Stromal cell of bone marrow (primary cell): ENCODE measurements at regions not wholly inside any gene's neighbourhood (a gene's known extent, or its start where the extent isn't known, plus 50 kb on each side); places are given as distances from the start of the nearest gene placed in this dataset.
"Not testable (repeated sequence)": the region's sequence is repeated elsewhere in the genome, so short reads cannot be mapped to it uniquely, and the experiment has no call there.

Experiments
- DNase-seq: peaks from one replicate; pipeline ENCODE4 v3.0.0-alpha.2; 2012; ENCODE audit warnings: low read depth

DNA sequence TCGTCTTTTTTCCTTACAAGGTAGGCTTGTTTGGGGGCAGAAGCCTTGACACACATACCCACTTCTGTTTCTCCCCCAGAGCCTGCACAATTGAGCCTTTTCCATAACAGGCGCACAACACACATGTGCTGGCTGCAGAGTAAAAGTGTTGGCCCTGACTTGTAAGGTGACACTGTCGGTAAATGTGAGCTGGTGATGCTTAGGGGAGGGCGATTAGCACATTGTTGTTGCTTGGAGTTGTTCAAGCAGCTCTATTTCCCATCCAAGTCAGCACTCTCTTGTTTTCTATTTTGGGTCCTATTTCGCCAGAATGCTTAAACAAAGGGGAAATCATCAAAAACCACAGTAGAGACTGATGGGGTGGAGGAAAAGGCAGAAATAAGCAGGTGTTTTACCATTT, 51.9 kb upstream of the PTPRJ start:
- no peak for DNase-seq

DNA sequence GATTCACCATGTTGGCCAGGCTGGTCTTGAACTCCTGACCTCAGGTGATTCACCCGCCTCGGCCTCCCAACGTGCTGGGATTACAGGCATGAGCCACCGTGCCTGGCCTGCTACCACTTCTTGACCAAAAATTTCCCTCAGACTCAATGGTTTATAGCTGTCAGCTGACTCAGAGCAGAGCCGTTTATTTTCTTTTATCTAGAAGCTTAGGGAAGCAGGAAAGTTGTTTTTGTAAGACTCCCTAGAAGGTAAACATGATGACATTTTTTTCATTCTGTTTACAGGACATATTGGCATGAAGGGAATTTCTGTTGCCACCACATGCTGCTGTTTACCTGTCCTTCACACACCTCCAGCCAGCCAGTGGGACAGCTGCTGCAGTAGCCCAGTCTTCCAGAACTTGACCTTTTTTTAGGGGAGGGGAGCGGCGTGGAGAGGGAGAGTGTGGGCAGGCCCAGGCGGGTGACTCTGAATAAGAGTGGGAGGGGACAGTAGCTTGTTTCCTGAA, 56.1 kb upstream of the PTPRJ start:
- DNase-seq, result peak; percentile 64

DNA sequence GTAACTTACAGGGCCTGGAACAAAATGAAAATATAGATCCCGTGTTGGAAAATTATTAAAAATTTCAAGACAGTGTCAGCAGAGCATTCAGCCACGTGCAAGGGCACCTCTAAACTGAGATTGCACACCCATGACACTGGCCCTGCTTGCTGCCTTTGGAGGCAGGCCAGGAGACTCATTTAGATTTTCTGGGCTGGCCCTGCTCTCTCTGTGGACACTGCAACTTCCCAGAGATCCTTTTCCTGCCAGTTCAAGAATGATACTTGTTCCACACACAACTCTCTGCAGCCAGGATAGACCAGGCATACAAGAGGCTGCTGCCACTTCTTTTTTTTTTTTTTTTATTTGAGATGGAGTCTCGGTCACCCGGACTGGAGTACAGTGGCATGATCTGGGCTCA, 56.7 kb upstream of the PTPRJ start:
- DNase-seq, result no peak

DNA sequence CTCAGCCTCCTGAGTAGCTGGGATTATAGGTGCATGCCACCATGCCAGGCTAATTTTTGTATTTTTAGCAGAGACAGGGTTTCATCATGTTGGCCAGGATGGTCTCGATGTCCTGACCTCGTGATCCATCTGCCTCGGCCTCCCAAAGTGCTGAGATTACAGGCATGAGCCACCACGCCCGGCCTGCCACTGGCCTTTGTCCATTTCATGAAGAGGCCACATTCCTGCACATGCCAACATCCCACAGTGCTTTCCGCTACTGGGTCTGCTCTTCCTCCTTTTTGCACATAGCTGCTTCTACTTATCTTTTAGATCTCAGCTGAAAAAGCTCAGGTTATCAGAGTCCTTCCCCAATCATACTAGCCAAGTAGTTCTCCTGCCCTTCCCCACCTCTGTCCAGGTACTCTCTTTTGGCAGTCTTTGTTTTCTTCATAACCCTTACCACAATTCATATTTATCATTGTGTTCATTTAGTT, 59.2 kb upstream of the PTPRJ start:
- DNase-seq, result not testable (repeated sequence)

DNA sequence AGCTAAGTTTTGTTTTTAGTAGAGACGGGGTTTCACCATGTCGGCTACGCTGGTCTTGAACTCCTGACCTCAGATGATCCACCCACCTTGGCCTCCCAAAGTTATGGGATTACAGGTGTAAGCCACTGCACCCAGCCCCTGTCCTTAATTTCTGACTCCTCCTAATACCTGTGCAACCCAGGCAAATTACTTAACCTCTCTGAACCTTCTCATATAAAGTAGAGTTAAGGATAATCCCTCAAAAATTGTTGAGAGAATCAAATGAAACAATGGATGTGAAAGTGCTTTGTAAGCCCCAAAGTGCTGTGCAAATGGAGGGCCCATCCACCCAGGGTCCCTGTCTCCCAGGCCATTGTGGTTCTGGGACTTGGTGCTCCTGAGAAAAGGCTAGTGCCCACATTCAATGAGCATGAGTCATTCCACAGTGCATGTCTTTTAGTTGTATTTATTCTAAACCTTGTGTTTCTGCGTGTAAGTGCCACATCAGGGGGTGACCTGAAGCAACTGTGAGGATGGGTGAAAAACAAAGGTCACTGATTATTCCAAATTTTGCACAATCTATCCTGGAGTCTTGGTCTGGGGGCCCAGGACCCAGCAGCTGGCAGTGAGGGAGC, 61.4 kb upstream of the PTPRJ start:
- no peak for DNase-seq

DNA sequence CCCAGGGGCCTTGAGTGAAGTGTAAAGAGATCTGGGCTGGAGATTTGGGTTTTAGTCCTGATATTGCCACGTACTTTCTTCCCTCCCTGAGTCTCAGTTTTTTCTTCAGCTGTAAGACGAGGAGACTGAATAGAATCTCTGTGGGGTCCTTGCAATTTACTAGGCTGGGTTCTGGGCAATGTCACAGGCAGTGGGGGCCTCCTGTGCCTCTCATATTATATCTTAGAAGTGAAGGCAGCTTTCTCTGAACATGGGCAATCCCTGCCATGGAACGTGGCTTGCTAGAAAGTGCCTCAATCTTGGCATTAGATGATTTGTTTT, 62.0 kb upstream of the PTPRJ start:
- DNase-seq, result no peak

DNA sequence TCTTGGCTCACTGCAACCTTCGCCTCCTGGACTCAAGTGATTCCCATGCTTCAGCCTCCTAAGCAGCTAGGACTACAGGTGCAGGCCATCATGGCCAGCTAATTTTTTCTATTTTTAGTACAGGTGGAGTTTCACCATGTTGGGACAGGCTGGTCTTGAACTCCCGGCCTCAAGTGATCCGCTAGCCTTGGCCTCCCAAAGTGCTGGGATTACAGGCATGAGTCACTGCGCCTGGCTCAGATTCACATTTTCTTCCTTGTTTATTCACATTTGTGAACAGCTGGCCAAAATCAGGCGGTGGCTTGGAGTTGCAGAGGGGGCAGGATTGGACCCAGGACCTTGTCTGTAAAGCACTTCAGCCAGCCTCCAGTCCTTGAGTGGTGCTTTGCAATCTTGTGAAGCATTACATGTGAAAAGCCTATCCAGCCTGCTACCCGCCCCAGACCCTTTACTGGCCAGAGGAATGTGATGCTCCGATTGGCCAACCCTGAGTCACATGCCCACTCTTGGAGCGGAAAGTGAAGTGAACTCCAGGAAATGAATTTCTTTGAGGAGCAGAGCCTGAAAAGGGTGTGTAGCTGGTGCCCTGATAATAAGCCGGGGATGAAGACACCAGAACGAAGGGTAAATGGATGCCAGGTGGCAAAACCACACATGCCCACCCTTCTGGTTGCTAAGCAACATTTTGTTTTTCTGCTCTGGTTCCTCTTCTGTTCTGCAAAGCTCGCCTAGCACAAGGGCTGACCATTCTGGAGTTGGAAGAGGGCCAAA, 62.6 kb upstream of the PTPRJ start:
- DNase-seq, result peak; percentile 28

DNA sequence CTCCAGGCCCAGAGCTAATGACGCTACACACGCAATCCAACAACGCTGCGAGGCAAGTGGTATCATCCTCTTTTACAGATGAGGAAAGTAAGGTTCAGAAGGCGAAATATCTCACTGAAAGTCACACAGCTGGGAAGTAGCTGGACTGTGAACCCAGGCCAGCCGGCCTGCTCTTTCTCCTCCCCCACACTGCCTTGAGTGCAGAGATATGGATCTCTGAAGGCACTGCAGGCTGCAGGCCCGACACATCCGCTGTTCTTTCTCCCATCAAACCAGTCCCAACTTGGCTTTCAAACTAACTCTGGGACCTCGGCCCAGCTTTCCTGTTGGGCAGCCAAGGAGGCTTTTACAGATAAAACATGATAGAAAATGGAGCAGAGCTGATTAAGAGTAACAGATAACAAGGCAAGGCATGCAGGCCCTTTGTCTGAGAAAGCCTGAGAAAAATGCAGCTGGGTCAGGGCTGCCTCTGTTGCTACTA, 64.0 kb upstream of the PTPRJ start:
- DNase-seq, result no peak

DNA sequence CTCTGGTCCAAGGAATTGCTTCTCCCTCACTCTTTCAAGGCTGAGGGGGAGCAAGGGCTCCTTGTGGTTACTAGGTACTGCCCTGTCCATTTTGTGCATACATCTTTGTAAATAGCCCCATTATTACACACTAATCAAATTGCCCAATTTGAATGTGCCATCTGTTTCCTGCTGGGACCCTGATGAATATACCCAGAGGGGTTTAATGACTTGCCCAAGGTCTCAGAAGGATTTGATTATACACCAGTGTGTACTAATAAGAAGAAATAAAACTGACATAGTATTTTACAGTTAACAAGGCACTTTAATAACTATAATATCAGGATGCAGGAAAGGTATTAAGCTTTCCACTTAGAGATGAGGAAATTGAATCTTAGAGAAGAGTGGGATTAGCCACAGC, 64.6 kb upstream of the PTPRJ start:
- no peak for DNase-seq

DNA sequence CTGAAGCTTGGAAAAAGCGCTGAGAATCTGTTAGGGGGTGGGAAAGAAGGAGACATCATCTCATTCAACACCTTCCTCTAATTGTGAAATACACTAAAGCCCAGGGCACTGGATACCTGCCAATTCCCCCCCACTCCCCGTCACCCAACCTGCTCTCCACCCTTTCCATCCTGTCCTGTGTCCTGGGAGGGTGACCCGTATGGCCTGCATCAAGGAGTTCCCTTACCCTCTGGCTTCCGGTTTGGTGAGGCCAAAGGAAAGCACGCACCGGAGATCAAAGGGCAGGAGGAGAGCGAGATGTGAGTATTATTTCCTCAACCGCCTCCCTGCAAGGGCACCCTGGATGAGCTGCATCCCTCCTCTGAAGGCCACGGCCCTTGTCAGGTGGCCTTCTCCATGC, 65.0 kb upstream of the PTPRJ start:
- no peak for DNase-seq

DNA sequence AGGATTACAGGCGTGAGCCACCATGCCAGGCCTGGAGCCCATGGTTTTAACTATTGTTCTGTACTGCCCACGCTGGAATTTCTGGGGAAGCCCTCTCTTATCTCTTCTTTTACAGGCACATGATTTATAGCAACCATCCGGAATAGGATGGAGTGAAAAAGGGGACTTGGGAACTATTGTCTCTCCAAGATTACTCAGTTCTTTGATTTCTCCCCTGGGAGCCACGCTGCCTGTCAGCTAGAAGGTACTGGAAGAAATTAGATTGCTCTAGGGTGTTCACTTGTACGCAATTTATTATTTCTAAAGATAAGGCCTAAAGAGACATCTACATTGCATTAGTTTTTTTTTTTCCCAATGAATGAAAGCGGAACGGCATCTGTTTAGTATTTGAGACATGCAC, 65.6 kb upstream of the PTPRJ start:
- DNase-seq, result no peak

DNA sequence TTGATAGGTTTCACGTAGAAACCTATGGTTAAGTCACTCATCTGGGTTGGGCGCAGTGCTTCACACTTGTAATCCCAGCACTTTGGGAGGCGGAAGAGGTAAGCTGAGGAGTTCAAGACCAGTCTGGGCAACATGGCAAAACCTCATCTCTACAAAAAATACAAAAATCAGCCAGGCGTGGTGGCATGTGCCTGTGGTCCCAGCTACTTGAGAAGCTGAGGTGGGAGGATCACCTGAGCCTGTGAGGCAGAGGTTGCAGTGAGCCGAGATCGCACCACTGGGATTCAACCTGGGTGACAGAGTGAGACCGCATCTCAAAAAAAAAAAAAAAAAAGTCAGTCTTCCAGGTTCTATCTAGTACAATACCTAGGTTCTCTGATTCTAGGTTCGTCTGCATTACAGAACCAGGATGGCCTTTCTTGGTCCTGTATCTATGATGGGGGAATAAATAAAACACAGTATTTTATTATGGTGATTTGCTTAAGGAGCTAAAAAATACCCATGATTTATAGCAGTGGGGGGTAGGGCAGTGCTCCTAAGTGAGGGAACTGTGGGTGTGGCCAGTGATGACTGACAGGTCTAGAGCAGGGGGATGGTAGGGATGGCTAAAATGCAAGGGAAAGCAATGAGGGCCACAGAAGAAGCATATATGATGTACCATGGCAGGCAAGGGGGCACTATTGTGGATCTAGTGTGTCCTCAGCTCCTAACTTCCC, 65.5 kb upstream of the NUP160 start:
- no peak for DNase-seq

DNA sequence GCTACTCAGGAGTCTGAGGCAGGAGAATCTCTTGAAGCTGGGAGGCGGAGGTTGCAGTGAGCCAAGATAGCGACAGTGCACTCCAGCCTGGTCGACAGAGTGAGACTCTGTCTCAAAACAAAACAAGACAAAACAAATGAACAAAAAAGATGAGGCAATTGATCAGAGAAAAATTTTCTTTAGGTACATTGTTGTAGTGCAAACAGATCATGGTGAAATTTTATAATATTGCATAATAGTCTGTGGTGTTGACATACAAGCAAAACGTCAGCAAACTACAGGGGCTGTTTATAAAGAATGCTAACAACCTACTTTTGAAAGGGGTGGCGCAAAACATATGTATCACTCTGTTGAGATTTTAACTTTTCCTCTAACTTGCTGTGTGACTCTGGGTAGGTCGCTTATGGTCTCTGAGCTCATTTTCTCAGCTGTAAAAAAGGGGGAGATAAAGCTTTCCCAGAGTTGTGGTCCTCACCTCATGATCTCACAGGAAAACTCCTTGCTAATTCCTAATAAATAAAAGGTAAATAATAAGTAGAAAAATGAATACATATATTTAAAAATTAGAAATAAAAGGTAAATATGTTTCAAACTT, 64.8 kb upstream of the NUP160 start:
- DNase-seq, result no peak

DNA sequence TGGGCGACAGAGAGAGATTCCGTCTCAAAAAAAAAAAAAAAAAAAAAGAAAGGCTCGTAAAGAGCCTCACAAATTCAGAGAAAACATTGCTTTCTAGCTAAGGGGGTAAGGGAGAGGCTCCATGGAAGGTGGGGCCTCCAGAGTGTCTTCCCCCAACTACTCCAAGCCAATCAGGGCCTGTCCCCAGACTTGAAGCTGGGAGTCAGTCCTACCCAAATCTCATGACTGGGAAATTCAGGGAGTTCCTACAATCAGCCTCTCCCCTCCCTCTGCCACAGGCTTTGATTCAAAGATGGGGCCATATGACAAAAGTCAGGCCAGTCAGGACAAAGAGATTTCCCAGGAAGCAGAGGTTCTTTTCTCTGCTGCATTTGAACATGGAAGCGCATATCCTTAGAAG, 63.0 kb upstream of the NUP160 start:
- no peak for DNase-seq

DNA sequence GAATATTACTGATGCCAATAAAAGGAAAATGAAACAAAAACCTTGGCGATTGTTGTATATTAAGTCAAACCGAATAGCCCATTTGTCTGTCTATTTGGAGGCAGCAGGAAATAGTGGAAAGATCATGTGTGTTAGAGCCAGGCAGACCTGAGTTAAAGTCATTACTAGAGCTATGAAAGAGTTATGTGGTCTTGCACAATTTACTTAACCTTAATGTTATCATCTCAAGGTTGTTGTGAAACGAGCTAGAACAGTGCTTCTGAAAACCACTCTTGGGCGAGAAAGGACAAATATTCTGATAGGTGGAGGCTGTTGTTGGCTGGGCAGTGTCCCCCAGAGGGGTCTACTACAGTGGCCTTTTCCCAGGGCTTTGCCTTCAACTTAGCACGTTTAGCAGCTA, 60.0 kb upstream of the NUP160 start:
- no peak for DNase-seq

DNA sequence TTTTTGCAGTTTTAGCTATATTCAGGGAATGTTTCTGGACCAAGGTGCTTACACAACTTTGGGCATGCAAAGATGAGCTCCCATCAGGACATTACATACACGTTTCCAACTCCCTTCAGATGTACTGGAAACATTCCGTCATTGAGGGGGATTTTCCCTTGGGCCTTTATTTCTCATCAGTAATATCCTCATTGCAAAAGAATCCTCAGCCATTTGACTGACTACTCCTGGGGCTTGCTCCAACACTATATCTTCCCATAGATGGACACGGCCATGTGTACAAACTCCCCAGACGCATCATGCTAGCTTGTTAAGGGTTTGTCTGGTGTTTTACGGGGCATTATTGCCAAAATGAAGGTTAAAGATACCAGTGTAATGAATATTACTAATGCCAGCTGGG, 59.3 kb upstream of the NUP160 start:
- peak; percentile 29 for DNase-seq

DNA sequence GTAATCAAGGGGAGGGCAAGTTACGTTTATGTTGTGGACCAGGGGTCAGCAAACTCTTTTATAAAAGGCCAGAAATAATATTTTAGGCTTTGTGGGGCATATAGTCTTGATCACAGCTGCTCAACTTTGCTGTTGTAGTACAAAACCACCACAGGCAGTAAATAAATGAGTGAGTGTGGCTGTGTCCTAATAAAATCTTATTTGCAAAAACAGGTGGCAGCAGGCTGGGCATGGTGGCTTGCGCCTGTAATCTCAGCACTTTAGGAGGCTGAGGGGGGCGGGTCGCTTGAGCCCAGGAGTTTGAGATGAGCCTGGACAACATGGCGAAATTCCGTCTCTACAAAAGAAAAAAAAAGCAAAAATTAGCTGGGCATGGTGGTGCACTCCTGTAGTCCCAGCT, 57.9 kb upstream of the NUP160 start:
- DNase-seq, result no peak

DNA sequence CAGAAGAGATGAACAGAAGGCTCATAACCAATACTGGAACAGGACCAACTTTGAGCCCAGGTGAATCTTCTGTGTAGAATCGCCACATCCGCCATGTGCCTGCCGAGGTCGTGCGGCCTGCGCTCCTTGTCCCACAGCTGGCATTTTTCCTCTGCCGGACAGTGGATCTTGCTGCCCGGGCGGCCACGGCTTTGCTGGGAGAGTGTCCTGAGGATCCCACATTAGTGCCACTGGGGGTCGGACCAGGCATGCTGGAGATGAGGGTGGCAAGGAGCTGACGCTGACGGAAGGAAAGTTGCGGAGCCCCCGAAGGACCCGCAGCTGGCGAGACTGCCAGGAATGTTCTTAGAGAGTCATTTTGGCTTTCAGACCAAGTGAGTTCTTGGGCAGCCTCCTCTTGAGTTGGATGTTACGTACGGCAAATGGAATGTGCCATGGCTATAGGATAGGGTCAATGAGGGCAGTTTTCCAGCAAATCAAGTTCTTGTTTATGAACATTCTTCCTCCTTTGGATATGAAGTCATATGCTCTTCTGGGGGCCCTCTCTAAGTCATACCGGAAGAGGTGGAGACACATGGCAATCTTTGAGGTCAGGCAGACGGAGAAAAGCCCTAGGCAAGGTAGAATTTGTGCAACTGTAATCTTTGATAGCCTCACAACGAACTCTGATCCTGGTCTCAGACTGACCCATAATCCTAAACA, 57.4 kb upstream of the NUP160 start:
- no peak for DNase-seq

DNA sequence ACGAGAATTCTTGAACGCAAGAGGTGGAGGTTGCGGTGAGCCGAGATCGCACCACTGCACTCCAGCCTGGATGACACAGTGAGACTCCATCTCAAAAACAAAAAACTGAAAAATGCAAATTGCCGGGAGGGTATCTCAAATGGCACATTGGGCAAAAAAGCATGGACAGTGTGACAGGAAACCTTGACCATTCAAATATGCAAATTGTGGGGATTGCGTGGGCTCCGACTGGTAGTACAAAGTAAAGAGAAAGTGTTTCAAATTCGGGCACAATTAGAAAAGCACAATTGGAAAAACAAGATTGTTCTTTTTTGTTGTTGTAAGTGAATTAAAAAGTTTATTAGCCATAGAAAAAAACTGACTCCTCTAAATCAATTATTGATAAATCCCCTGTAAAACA, 56.7 kb upstream of the NUP160 start:
- no peak for DNase-seq

DNA sequence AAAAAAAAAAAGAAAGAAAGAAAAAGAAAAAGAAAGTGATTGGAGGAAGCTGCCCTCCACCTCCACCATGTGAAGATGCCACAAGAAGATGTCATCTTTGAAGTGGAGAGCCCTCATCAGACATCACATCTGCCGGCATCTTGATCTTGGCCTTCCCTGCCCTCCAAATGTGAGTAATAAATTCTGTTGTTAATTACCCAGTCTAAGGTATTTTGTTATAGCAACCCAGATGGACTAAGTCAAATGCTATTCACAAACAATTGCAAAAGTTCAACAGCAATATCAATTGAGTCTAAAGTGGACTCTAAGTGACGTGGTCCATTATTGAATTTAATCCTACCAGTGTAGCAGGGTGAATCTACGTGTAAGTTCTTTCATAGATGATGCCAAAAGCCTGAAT, 55.9 kb upstream of the NUP160 start:
- DNase-seq, result no peak

DNA sequence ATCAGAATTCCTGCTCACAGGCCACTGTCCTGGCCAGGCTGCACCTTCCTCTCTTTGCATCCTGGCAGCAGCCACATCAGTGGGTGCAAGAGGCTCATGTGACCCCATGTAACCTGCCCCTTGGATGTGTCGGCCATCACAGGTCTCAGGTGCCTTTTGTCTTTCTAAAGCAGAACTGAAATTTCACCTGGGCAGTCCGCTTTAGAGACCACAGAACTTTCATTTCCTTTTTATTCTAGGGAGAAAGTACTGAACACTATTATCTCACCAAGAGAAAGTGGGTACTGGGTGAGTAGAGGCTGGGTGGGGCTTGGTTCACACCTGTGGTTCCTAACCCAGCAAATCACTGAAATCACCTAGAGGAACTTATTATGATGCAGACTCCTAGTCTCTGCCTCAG, 51.7 kb upstream of the NUP160 start:
- no peak for DNase-seq
